Common myeloid progenitor, CD34-positive (primary cell): ENCODE measurements at regions not wholly inside any gene's neighbourhood (a gene's known extent, or its start where the extent isn't known, plus 50 kb on each side); places are given as distances from the start of the nearest gene placed in this dataset.
"Not testable (repeated sequence)": the region's sequence is repeated elsewhere in the genome, so short reads cannot be mapped to it uniquely, and the experiment has no call there.

Experiments used
- CTCF ChIA-PET: fragments of 350-600 bp; sonication (Branson Sonifier 250); formaldehyde crosslinking; loops from one replicate; lab custom pipeline; 2021; ENCODE audit warnings: antibody characterized with exemption; lab: Charles Lee
- POLR2A ChIA-PET: fragments of 350-600 bp; sonication (Branson Sonifier 250); formaldehyde crosslinking; loops from one replicate; lab custom pipeline; 2021; ENCODE audit warnings: antibody characterized with exemption; lab: Charles Lee
- DNase-seq, 3 donors: peaks; one replicate each; pipeline versions ENCODE4 v3.0.0 to v3.0.0-alpha.2; 2013
- H3K27ac ChIP-seq, 2 experiments: 1 replicate in 1 of 2; 2 replicates in 1 of 2; pipeline ENCODE4 v1.7.0; 2013; ENCODE audit warnings: inconsistent platforms in 2 of 2, low read length in 2 of 2, mild to moderate bottlenecking in 2 of 2, low read depth in 1 of 2, moderate library complexity in 1 of 2; ENCODE audit not compliant: severe bottlenecking in 2 of 2, insufficient read depth in 1 of 2, poor library complexity in 1 of 2
- H3K27me3 ChIP-seq, 5 experiments: replicated peaks in 2 of 5; 1 replicate in 3 of 5; 2 replicates in 2 of 5; pipeline versions ENCODE4 v1.6.1 to v1.7.0; 2013; ENCODE audit warnings: low read length in 4 of 5, mild to moderate bottlenecking in 2 of 5, moderate library complexity in 2 of 5, inconsistent platforms in 1 of 5; ENCODE audit not compliant: insufficient read depth in 5 of 5, control insufficient read depth in 4 of 5
- H3K36me3 ChIP-seq, 4 experiments: 1 replicate in 2 of 4; 2 replicates in 2 of 4; pipeline versions ENCODE4 v1.6.1 to v1.7.0; 2013; ENCODE audit warnings: low read length in 3 of 4, control low read depth in 1 of 4, mild to moderate bottlenecking in 1 of 4; ENCODE audit not compliant: control insufficient read depth in 4 of 4, insufficient read depth in 4 of 4
- H3K4me1 ChIP-seq, 4 experiments: 1 replicate in 3 of 4; 2 replicates in 1 of 4; pipeline versions ENCODE4 v1.6.1 to v1.7.1; 2013; ENCODE audit warnings: low read length in 3 of 4, mild to moderate bottlenecking in 3 of 4, control low read depth in 1 of 4, inconsistent platforms in 1 of 4, moderate library complexity in 1 of 4; ENCODE audit not compliant: control insufficient read depth in 4 of 4, insufficient read depth in 4 of 4; ENCODE audit errors: control extremely low read depth in 1 of 4
- H3K4me3 ChIP-seq, 7 experiments: 1 replicate in 4 of 7; 2 replicates in 3 of 7; pipeline versions ENCODE4 v1.5.1 to v1.7.0; 2013; ENCODE audit warnings: mild to moderate bottlenecking in 7 of 7, low read length in 6 of 7, moderate library complexity in 6 of 7, inconsistent platforms in 2 of 7, low read depth in 2 of 7, control low read depth in 1 of 7; ENCODE audit not compliant: insufficient read depth in 4 of 7, control insufficient read depth in 1 of 7; ENCODE audit errors: extremely low read depth in 1 of 7
- H3K9me3 ChIP-seq, 5 experiments: 1 replicate in 4 of 5; 2 replicates in 1 of 5; pipeline versions ENCODE4 v1.6.1 to v1.7.1; 2013; ENCODE audit warnings: low read length in 4 of 5, mild to moderate bottlenecking in 2 of 5, inconsistent platforms in 1 of 5, low read depth in 1 of 5, moderate library complexity in 1 of 5; ENCODE audit not compliant: control insufficient read depth in 4 of 5, insufficient read depth in 2 of 5; ENCODE audit errors: control extremely low read depth in 1 of 5
- WGBS: methylation state at CpG from one replicate; pipeline ENCODE4 v1.1.5; 2013; ENCODE audit not compliant: insufficient coverage; 5-methylcytosine and 5-hydroxymethylcytosine counted together

DNA sequence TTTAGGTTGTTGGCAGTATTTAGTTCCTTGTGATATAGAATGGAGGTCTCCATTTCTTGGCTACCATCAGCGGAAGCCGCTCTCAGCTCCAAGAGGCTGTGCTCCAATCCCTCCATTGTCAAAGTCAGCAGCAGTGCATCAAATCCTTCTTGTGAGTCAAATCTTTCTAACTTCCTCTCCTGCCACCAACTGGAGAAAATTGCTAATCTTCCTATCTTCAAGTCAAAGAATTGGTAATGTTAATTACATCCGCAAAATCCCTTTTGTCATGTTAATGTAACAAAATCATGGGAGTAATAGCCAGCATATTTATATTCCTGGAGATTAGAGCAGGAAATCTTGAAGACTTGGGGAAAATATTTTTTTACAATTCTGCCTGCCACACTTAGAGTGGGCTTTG, 436.4 kb upstream of the DYNLRB2 start:
- Histone ChIP-seq H3K4me3 (no peak overlapping the region), H3K36me3 (no peaks in the 10 kb centered on the region), H3K27me3 (peaks cover 0 to 12% (median 0%) of the 10 kb centered on the region in 5 experiments), H3K9me3 (no peaks in the 10 kb centered on the region), H3K4me1 (no peaks in the 10 kb centered on the region), H3K27ac (no peak overlapping the region)
- ChIA-PET POLR2A (no interaction called here), CTCF (no interaction called here)
- peak in 1 of 3 donors; percentile 5 for DNase-seq
- WGBS: no CpG with 5 or more reads among the region's 3 CpGs

DNA sequence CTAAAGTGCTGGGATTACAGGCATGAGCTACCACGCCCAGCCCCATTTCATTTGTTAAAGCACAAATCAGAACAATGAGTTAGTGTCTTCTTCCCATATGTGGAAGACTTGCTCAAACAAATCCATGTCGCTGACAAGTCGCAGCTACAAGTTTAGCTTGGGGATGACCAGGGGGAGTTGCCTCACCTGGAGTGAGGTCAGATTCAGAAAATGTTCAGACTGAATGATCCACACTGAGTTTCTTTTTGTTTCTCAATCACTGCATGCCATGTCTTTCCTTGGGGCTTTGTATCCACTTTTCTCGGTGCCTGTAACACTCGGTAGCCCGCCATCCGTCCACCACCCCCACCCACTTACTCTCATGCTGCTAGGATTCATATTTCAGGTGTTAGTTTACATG, 437.3 kb upstream of the DYNLRB2 start:
- 97% methylated on average over 6 of the region's 7 CpGs for WGBS
- Histone ChIP-seq H3K4me3 (no peak overlapping the region), H3K4me1 (no peaks in the 10 kb centered on the region), H3K27me3 (peaks cover 0 to 10% (median 0%) of the 10 kb centered on the region in 5 experiments), H3K9me3 (no peaks in the 10 kb centered on the region), H3K36me3 (no peaks in the 10 kb centered on the region), H3K27ac (no peak overlapping the region)
- ChIA-PET CTCF (no interaction called here), POLR2A (no interaction called here)
- no peak for DNase-seq

DNA sequence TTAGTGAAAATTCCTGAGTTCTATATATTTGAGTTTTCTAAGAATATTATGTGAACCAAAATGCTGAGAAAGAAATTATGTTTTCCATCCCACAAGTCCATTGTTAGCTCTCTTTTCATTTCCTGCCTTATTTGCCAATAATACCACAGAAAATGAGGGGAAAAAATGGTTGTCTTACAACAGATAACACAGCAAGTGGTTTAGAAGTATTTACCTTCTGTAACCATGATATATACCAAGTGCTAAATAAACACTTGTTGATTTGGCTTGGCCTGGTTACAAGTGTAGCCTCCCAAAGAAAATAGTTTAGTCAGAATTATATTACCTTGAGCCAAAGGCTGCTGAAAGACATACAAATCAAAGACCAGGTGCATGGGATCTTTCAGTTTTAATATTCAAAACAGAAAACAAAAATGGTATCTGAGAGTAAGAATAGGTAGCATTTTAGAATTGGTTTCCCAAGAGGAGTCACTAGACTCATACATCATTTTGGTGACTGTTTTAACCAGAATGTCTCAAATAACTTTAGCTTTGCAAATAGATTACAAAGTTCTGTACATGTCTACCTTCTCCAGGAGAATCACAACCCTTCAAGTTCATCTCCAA, 439.8 kb upstream of the DYNLRB2 start:
- ChIA-PET POLR2A (no interaction called here), CTCF (no interaction called here)
- no peaks in the 10 kb centered on the region for H3K4me1 ChIP-seq
- peaks cover 0 to 7% (median 0%) of the 10 kb centered on the region in 5 experiments for H3K9me3 ChIP-seq
- DNase-seq: no peak
- no peak overlapping the region for H3K4me3 ChIP-seq
- no peak overlapping the region for H3K27ac ChIP-seq
- peaks cover 0 to 5% (median 0%) of the 10 kb centered on the region in 5 experiments for H3K27me3 ChIP-seq
- no peaks in the 10 kb centered on the region for H3K36me3 ChIP-seq

DNA sequence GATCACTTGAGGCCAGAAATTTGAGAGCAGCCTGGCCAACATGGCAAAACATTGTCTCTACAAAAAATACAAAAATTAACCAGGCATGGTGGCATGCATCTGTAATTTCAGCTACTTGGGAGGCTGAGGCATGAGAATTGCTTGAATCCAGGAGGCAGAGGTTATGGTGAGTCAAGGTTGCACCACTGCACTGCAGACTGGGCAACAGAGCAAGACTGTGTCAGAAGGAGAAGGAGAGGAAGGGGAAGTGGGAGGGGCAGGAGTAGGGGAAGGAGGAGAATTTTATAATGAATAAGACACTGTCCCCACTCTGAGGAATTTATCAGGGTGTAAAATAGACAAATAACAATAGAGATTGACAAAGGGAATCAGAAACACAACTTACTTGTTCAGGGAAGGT, 440.6 kb upstream of the DYNLRB2 start:
- no peak overlapping the region for H3K27ac ChIP-seq
- DNase-seq: no peak
- ChIA-PET POLR2A (no interaction called here), CTCF (no interaction called here)
- peaks cover 0 to 7% (median 0%) of the 10 kb centered on the region in 5 experiments for H3K9me3 ChIP-seq
- H3K36me3 ChIP-seq: no peaks in the 10 kb centered on the region
- no peak overlapping the region for H3K4me3 ChIP-seq
- peaks cover 0 to 5% (median 0%) of the 10 kb centered on the region in 5 experiments for H3K27me3 ChIP-seq
- H3K4me1 ChIP-seq: no peaks in the 10 kb centered on the region

DNA sequence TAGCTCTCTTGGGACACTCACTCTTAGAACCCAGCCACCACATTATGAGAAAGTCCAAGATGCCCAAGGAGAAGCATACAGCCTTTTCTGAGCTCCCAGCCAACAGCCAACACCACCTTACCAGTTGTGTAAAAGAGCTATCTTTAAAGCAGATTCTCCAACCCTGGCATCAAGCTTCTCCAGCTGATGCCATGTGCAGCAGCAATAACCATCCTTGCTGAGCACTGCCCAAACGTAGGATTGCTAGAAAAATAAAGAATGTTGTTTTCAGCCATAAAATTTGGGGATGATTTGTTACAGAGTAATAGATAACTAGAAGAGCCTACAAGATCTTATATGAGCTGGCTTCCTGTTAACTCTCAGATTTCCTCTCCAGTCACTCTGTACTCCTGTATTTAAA, 443.7 kb upstream of the DYNLRB2 start:
- no peaks in the 10 kb centered on the region for H3K27me3 ChIP-seq
- 100% methylated on average over 1 of the region's 1 CpG for whole genome bisulfite sequencing
- no peaks in the 10 kb centered on the region for H3K4me1 ChIP-seq
- H3K36me3 ChIP-seq: no peaks in the 10 kb centered on the region
- ChIA-PET POLR2A (no interaction called here), CTCF (interaction anchor here (0.8 kb wide), 1 partner anchor 13 kb away, joined by 4 read pairs; no protein-coding TSS in a partner anchor)
- DNase-seq: no peak
- peaks cover 0 to 7% (median 0%) of the 10 kb centered on the region in 5 experiments for H3K9me3 ChIP-seq
- no peak overlapping the region for H3K4me3 ChIP-seq
- H3K27ac ChIP-seq: no peak overlapping the region

DNA sequence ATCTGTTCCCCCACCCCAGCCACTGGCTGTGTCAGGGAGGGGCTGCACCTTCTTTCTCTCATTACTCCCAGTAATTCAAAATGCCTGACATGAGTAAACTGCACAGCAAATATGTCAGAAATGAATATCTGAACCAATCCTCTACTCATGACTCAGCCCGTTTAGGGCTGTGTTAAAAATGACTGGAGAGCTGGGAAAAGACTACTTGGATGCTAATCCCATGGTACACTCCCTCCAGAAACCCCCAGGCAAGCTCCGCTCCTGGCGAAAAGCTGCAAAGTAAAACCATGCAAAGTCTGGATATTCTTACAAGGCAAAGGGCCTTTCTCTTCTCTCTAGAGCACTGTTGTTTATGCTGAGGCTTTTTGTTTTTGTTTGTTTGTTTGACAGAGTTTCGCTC, 448.1 kb upstream of the DYNLRB2 start:
- ChIA-PET CTCF (no interaction called here), POLR2A (no interaction called here)
- no peaks in the 10 kb centered on the region for H3K27me3 ChIP-seq

DNA sequence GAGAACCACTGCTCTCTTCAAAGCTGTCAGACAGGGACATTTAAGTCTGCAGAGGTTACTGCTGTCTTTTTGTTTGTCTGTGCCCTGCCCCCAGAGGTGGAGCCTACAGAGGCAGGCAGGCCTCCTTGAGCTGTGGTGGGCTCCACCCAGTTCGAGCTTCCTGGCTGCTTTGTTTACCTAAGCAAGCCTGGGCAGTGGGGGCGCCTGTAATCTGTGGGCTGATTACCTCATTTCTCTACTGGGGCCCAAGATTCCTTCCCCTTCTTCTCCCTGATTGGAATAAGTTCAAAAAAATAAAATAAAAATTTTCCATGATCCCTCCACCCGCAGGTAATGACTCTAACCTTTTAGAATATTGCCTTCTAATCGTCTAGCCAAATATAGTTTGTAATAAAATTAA, 449.3 kb upstream of the DYNLRB2 start:
- H3K36me3 ChIP-seq, CTCF ChIA-PET, DNase-seq, H3K9me3 ChIP-seq, POLR2A ChIA-PET, H3K27me3 ChIP-seq, H3K4me1 ChIP-seq, H3K4me3 ChIP-seq, H3K27ac ChIP-seq: not testable (repeated sequence)
- WGBS: no CpG with 5 or more reads among the region's 4 CpGs

More for the DNA sequence above, 448.1 kb upstream of the DYNLRB2 start:
- Histone ChIP-seq H3K36me3 (no peaks in the 10 kb centered on the region), H3K4me3 (no peak overlapping the region), H3K4me1 (no peaks in the 10 kb centered on the region), H3K9me3 (peaks cover 0 to 6% (median 0%) of the 10 kb centered on the region in 5 experiments), H3K27ac (no peak overlapping the region)
- no peak for DNase-seq
- WGBS: no CpG with 5 or more reads among the region's 4 CpGs
